NK-92 treated with Interleukin-12 subunit alpha and Interleukin-12 subunit beta, amount 100 ng/mL, for 24 hours (cell line): ENCODE measurements at regions not wholly inside any gene's neighbourhood (a gene's known extent, or its start where the extent isn't known, plus 50 kb on each side); places are given as distances from the start of the nearest gene placed in this dataset.

Source experiments
- DNase-seq: peaks from one replicate; lab custom pipeline; 2025; lab: John Stamatoyannopoulos, UW

DNA sequence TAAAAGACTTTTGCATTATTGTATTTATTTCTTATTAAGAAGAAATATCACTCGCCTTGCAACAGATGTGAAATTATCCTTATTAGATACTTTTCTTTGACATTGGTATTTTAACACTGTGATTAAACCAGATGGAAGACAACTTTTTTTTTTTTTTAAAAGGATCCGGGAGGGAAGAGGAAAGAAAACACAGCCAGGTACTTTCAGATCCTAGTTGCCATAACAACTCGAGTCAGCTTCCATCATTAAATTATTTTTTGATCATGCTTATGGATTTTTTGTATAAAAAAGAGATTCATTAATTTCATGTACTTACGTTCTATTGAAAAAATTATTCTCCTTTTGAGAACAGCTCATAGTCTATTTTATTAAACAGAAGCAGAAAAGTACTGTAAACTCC is 515.7 kb downstream of the TBC1D4 start:
- no peak for DNase-seq

DNA sequence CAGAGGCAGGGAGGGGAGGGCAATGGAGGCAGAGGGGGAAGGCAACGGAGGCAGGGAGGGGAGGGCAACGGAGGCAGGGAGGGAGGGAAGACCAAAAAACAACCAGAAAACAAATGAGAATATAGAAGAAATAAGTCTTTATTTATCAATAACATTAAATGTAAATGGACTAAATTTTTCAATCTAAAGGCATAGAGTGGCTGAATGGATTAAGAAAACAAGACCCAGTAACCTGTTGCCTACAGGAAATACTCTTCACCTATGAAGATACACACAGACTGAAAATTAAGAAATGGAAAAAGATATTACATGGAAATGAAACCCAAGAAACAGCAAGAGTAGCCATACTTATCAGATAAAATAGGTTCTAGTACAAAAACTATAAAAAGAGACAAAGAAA is 536.3 kb downstream of the TBC1D4 start:
- DNase-seq = no peak

DNA sequence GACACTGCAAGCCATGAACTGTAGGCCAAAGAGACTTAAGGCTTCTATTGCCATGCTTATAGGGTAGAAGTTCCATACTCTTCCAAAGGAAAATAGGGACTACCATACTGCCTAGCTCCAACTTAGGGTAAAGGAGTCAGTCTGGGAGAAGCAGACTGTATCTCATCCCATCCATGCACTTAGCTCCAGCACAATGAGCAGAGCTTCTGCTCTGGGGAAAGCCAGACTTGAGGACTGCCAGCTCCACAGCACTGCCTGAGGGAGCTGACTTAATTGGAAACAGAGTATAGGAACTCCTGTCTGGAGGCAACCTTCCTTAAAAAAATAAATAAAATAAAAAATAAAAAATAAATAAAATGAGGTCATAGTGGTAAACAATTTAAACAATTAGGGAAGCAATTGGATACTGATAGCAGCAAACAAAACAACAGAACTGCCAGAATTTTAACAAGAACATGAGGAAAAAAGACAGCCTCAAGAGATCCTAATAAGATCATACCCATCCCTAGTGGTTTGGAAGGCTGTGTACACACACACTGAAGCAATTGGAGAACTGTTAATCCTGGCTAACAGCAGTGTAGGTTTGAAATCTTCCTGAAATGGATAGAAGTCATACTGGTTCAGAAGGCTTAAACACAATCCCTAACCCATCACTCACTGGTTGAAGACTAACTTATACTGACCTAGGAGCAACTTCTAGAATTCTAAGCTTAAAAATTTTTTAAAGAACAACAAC is 550.1 kb downstream of the TBC1D4 start:
- no peak for DNase-seq

DNA sequence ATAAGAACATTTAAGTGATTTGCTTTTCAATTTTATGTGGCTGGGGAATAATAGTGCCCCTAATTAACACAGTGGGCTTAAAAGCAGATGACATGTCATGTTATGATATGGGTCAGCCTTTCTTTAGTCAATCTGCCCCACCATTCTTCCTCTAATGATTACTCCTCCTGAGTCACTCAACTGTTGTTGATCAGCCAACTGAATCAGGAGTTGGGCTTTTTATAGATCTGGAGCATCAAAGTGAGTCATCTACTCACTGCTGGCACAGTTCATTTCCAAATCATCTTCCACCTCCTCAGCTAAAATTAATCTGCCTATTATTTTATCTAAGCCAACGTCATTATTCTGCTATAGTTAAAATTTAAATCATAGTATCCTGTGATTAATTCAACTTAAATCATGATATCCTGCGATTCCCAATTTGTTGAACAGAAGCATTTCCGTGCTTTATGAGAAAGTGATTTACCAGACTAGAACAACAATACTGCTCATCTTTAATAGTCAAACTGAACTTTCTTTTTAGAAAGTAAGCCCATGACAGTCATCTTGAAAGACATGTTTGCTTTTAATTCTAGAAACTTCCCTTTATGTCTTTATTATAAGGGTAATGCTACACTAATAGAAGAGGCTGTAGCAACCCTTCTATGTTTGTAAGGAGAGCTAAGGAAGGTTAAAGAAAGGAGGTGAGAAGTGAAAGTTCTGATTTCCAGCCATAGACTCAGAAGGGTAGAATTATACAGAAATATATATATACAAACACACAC is 551.4 kb downstream of the TBC1D4 start:
- no peak for DNase-seq

DNA sequence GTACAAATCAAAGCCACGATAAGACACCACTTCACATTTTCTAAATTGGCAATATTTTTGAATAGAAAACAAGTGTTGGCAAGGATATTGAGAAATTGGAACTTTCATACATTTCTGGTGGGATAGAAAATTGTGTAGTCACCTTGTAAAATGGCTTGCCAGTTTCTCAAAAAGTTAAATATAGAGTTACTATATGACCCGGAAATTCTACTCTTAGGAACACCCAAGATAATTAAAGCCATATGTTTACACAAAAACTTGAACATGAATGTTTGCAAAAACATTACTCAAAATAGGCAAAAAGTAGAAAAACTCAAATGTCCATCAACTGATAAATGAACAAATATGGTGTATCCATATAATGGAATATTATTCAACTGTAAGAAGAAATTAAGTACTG is 552.5 kb downstream of the TBC1D4 start:
- no peak for DNase-seq

DNA sequence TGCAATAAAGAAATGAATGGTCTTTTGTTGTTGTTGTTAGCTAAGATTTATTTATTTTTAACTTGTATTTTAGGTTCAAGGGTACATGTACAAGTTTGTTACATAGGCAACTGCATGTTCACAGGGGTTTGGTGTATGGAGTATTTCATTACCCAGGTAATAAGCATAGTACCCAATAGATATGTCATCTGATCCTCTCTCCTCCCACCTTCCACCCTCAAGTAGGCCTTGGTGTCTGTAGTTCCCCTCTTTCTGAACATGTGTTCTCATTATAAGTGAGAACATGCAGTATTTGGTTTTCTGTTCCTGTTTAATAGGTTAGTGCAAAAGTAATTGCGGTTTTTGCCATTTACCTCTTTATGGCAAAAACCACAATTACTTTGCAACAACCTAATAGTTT is 554.1 kb downstream of the TBC1D4 start:
- DNase-seq = no peak

DNA sequence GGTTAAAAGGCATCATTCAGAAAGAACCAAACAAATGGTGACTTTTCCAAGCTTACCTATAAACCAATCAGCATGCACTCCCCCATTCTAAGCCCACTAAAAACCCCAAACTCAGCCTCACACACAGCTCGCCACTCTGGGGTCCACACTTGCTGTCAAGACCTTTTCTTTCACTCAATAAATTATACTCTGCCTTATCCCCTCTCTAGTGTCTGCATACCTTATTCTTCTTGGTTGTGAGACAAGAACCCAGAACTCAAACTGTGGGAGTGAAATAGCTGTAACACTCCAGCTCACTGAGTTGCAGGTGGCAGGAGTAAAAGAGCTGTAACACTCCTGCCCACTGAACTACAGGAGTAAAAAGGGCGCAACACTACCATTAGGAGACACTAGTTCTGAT is 559.0 kb downstream of the TBC1D4 start:
- no peak for DNase-seq

DNA sequence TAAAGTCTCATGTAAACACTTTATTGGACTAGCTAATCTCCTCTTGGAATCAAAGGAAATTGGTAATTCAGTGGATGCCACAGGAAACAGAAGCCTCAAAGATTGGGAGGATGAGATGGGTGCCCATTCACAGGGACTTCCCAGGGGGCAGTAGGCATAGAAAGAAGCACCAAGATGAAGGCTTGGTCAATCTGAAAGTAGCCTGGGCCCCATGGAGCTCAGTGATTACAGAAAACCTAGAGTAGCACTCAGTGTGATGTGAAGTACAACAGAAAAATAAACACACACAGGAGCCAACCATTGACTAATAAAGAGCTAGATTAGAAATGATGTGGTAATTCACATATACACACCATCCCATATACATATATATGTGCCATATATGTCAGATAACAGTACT is 560.6 kb downstream of the TBC1D4 start:
- DNase-seq = no peak

DNA sequence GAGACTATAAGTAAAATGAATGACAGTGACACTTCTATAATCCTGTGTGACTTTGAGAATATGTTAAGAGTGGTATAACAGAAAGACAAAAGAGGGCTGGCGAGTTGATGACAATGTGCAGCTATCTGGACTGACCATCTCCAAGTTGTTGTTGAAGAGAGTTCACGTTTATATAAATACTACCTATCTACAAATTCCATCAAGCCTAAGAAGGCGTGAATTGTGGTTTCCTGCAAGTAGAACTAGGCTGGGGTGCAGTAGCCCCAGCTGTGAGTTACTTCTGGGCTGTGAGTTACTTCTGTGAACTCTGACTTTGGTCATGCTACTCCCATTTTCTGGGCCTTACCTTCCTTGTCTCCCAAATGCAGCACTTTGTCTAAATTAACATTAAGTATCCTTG is 561.0 kb downstream of the TBC1D4 start:
- DNase-seq = no peak

DNA sequence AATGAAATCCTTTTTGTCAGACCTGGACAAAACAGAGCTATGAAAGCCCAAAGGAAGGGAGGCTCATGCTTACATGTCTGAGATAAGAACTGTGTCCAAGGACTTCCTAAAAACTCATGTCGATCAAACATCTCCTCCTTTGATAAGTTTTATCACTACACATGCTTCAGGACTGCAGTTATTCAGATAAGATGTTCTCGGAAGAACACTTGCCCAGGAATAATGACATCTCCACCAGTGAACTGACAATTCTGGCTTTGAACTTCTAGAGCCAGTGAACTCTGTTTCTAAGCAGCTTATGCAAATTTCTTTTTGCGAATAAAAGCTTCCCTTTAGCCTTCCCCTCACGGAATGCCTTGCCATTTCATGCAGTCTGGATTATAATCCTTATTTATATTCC is 561.6 kb downstream of the TBC1D4 start:
- DNase-seq = no peak

DNA sequence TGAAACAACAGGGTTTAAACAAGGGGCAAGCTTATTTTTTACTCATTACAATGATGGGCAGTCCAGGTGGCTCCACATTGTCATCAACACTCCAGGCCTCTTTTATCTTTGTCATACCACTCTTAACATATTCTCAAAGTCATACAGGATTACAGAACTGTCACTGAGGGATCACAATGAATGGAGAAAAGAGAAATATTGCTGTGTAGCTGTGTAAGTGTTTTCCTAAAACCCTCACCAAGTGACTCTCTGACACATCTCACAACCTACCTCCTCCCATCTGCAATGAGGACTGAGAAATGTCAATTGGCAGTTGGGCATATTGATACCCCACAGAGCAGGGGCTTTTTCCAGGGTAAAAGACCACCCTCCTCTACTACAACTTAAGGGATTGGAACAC is 562.1 kb downstream of the TBC1D4 start:
- DNase-seq = no peak

DNA sequence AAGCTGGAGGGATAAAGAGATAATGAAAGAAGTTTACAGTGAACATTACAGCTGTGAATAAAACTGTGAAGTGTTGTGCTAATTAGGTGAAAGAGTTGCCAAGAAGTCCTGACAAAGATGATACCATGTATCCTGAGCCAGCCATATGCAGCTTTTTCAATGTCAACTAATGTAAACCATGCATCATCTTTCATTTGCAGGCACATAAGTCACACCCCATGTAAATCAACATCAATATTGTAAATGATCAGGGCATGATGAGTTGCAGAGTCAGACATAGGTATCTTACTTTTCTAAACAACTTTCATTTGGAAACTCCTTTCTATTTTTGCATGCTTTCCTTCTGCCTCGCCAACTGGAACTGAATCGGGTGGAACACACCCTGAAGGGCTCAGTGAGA is 569.1 kb downstream of the TBC1D4 start:
- DNase-seq = no peak

DNA sequence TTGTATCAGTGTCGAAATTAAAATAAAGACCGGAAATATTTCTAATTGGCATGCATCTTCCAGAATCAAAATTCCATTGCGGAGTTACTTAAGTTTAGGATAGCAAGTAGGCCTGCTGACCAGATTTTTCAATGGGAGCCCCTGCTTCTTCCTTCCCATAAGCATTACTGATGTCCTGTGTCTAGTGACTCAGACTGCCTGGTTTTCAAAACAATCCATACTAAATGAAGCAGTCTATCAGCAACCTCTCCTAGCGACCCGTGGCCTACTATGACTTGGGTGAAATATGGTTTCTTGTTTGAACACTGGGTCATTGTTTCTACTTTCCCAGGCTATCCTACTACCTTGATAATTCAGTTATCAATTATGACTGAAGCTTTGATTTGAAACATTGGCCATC is 571.6 kb downstream of the TBC1D4 start:
- no peak for DNase-seq

DNA sequence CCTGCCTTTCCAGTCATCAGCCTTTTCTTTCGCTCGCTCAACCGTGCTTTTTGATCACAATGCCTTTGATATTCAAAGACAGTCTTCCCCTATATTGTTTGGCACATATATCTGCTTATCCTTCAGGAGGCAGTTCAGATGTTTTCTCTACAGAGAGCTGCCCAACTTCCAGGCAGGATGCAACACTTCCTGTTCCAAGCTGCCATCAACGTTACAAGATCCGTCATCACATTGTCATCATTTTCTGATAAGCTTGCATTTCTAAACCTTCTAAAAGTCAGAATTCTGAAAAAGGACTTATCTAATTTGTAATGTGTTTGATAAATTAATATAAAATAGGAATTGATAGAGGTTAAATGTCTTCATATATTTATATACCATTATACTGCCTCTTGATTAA is 574.2 kb downstream of the TBC1D4 start:
- DNase-seq = no peak

DNA sequence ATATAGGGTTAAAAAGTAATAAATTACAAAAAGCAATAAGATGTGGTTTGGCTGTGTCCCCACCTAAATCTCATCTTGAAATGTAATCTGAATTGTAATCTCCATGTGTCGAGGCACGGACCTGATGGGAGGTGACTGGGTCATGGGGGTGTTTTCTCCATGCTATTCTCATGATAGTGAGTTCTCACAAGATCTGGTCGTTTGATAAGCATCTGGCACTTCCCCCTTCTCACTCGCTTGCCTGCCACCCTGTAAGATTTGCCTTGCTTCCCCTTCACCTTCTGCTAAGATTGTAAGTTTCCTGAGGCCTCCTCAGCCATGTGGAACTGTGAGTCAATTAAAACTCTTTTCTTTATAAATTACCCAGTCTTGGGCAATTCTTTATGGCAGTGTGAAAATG is 577.4 kb downstream of the TBC1D4 start:
- no peak for DNase-seq

DNA sequence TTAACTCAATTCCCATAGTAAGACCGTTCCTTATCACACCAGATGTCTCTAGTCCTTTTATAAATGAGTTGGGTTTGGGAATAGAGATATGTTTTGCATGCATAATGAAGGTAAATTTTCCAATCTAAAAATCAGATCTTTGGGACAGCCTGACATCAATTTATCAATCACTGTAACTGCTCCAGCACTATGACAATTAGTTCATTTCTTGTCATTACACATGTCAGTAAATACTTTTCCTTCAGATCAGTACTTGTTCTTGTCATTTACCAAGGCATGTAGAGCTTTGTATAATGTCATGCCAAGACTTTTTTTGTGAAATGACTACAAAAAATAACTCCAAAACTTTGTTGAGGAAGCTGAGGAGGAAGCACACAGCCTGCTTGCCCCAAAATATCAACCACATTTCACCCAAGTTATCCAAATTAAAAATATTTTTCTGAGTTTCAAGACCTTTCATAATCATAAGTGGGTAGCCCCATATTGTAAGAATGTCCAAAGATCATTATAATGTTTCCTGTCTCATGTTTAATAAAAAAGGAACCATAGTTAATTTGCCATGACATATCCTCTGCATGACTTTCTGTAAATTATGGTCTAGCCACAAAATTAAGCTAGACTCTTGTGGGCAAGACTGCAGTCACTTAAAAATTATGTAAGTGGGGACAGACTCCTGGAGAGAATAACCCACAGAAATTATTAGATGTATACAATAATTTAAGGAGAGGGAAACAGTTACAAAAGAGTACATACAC is 586.8 kb downstream of the TBC1D4 start:
- no peak for DNase-seq

DNA sequence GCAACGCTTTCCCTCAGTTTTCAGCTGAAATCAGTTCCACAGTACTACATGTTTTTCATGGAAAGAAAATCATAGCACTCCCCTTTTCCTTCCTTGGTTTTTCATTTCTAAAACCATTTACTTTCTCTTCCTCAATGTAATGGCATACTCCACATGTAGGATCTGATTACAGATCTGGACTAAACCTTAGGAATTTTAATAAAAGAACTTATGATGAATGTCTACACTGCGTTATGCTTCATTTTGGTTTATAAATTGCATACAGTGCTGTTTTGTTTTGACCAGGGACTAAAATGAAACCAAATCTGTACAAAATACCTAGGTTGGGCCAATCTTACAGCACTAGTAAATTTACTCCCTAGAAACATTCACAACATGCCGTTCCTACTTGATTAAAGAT is 589.9 kb downstream of the TBC1D4 start:
- DNase-seq = no peak

DNA sequence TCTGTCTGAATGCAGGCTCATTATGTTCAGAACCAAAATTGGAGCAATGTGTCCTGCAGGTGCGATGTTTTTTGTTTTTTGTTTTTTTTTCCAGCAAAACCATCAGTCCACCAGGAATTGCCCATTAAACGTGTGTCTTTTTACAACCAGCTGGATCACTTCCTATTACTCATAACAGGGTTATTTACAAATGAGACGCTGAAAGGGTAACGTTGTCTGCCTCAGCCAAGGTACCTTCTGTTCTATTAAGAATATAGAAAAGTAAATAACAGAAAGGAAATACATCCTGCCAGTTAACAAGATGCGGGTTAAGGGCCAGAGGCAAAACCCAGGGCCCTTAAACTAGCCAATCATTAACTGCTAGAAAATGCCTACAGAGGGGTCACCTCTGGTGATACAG is 590.4 kb downstream of the TBC1D4 start:
- DNase-seq = no peak

DNA sequence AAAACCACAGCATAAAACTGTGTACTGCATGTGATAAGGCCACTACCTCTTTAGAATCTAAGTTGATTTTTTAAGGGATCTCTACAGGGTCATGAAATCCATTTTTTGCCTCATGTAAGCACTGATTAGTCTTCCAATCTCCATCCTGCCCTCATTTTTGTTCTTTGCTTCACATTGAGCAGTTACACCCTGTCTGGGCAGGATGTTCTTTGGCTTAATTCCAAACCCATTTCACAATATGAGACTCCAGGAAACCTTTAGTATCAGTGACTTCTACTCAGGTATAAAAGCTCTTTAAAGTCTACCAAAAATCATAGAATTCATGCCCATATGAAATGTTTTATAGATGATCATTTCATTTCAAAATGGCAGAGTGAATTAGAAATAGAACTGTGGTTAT is 592.6 kb downstream of the TBC1D4 start:
- no peak for DNase-seq

DNA sequence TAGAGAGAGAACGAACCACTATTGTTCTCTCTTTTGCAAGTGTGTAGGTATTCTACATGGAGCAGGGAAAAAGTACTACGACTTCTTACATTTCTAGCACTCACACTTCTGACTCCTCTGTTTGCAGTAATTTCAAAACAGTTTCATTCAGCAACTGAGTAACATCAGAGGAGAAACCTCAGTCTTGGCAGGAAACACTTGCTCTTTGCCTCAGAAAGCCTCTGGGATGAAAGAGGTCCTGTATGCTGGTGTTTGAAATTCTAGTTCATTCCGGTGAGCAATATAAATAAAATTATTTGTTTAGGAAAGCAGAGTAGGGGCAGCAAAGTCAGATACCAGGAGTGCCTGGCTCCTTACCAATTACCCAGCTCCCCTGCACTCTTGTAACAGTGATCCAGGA is 595.5 kb downstream of the TBC1D4 start:
- DNase-seq = no peak

DNA sequence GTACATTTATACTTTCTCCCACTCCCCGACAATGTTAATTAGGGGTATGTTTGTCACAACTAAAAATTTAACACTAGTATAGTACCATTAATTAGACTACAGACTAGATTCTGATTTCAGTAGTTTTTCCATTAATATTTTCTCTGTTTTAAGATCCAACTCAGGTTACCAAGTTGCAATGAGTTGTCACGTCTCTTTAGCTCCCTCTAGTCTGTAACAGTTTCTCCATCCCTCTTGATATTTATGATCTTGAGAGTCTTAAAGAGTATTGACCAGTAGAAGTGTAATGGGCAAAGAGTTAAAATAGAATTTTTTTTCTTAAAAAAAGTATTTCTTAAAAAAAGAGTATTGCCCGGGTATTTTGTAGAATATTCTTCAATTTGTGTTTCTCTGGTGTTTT is 598.1 kb downstream of the TBC1D4 start:
- DNase-seq = no peak

DNA sequence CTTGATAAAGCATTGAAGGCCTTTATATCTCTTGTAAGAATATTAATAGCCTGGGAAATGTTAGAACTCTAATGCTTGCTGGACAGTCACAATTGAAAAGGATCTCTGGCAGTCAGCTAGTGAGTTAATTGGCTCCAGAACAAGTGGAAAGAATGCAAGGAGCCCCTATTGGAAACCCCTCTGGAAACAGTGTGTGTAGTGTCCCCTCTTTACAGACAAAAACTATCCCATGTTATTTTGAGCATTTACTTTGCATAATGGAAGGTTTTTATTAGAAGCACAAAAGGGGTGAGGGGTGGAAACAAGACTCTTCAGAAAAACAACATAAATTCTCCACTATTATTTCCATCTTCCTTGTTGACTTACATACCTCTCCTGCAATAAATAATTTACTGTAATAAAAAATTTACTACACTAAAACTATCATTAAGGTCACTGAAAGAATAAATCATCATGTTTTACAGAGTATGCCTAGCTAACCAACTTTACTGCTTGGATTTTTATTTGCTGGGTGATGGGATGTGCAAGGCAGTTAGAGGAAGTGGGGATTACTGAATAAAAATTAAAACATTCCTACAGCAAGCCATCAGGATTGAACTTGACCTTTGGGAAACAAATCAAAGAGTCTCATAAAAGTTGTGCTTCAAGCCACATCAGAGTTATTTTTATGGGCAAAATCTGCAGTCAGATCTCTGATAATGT is 610.4 kb downstream of the TBC1D4 start:
- DNase-seq = no peak

DNA sequence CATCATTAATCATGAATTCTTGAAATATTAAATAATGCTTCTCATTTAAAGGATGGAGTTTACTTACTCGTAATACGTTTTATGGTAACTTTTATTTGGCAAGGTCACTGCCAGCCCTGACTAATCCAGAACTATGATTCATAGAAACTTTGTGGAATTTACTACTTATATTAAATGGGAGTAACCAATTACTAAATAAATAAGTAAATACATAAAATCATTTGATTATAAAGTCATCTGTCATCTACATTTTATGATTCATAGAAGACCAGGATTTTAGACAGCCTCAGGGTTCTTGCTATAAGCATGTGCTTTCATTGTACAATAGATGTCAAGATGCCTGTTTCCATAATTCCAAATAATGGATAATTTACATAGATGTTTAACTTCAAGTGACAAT is 611.1 kb downstream of the TBC1D4 start:
- no peak for DNase-seq
